GM19043 (cell line): ENCODE measurements at regions not wholly inside any gene's neighbourhood (a gene's known extent, or its start where the extent isn't known, plus 50 kb on each side); places are given as distances from the start of the nearest gene placed in this dataset.
"Not testable (repeated sequence)": the region's sequence is repeated elsewhere in the genome, so short reads cannot be mapped to it uniquely, and the experiment has no call there.

Experiments used
- ATAC-seq: cut with Tn5 transposase; IDR thresholded peaks from one replicate; pipeline ENCODE4 v1.9.1; 2021; ENCODE audit warnings: low read depth; ENCODE audit not compliant: unreplicated experiment

DNA sequence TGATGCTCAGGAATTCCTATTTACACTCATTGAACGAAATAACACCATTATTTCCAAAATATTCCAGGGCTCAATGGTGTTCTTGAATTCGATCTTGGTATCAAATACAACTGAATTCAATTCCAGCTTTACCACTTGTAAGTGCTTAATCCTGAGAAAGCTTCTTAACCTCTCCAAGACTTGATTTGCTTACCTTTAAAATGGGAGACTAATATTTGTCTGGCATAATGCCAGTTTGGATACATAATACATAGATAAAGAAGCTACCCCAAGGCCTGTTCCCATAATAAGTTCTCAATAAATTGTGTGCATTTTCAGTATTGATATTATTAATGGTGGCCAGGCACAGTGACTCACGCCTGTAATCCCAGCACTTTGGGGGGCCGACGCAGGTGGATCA is 368.9 kb upstream of the MAF start:
- ATAC-seq = no peak

- no peak for ATAC-seq
These were observed 365.7 kb upstream of the MAF start for GRCh38 chr16:79966226-79966625.

DNA sequence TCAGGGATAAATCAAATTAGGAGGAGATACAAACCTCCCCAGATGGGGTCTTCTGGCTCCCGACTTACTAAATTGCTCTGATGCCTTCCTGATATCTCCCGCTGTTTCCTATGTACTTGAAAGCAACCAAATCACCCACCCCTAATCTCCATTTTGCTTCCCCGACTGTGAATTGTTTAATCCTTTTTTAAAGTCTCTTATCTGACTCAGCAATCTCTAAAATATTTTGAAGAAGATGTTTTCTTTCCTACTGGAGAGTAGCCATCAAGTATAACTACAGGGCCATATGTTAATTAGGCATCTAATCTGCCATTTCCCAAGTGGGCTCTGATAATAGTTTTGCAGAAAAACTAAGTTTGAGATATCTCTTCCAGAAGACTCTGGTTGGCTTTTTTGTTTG is 365.2 kb upstream of the MAF start:
- ATAC-seq = no peak

GRCh38 chr16:79964104-79964503 is 363.6 kb upstream of the MAF start:
- no peak for ATAC-seq

GRCh38 chr16:79962962-79963361 is 362.4 kb upstream of the MAF start:
- no peak for ATAC-seq

- no peak for ATAC-seq
These were observed 358.7 kb upstream of the MAF start for GRCh38 chr16:79959226-79959625.

DNA sequence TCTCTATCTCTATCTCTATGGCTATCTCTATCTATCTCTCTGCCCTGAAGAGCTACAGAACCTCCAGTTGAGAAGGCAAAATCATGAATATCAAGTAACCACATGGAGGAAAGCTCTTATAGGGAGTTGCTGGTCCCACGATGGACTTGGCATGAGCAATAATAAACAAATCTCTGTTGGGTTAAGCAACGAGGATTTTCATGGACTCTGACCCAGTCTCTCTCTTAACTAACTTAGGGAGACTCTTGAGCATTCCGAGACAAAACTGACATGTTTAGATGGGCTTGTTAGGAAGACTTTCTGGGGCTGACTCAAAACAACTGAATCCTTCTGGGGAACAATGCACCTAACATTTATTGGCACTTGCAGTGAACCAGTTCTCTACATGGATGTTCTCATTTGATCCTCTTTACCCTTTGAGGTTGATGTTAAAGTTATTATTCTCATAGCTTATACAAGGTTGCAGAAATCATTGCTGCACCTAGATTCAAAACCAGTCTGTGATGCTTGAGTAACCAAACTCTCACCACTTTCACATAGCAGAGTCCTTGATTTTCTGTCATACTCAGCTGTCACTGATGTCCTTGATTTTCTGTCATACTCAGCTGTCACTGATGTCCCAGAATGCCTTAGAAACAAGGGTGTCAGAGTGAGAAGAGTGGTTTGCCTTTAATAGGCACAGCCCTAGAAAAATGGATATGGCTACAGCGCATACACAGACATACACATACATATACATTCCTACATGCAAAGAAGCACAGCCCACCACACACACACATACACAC is 354.6 kb upstream of the MAF start:
- ATAC-seq = no peak

DNA sequence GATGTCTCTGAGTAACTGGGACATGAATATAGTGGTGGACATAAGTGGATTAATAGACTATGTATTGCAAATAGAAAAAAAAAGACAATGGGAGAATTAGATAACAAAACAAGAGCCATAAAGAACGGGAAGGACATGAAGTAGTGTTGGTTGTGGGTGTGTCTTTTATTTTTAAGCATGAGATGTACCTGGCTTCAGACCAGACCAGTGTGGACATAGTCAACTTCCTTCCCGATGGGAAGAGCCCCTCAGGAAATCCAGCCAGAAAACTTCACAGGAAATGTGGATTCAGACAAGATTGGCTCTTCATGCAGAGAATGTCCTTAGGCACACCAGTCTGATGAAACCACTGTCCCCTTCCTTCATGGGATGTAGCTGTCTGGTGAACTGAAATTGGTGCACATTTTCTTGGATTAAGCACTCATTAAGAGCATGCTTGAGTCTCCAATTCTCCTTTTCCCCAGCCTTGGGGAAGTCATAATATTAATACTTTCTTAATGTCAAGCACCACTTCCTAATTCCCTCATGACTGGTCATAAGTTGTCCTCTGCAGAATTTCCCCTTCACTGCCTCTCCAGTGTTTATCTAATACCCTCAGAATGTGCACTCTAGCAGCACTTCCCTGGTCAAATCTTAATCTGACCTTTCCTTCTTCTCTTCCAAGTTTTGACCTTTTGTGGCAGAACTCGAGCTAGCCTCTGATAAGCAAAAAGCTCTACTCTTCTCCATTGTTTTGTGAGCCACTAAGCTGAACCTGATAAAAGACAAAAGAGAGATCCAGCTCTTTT is 350.6 kb upstream of the MAF start:
- no peak for ATAC-seq

- no peak for ATAC-seq
These were observed 348.9 kb upstream of the MAF start for GRCh38 chr16:79949417-79949816.

DNA sequence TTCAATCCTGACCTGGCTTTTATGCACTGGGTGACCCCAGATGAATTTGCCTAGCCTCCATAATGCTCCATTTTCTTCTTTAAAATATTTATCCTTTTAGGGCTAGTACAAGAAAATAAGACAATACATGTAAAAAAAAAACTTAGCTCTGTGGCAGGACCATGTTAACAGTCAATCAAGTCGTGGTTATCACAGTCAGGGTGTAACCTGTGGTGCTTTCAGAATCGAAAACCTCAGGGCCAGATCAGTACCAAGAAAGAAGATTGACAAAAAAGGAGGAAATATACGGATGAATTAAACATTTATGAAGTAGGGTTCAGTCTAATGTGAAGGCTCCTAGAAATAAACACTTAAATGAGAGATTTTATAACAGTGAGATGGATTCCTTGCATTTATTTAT is 347.2 kb upstream of the MAF start:
- ATAC-seq = no peak

DNA sequence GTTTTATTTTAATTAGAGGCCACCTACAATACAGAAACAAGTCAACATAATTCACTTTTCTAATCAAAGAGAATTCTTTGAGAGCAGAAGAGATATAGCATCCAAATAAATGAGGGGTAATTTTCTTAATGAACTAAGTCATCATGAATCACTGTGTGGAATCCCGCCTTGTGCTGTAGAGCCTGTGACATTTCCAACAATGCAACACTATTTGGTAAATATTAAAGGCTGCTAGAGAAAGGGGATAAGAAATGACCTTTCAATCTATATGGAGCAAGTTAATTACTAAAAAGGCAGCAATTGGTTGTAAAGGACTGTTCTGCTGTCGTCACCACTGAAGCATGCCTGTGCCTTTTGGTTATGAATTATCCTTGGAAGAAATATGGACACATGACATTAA is 345.7 kb upstream of the MAF start:
- no peak for ATAC-seq

DNA sequence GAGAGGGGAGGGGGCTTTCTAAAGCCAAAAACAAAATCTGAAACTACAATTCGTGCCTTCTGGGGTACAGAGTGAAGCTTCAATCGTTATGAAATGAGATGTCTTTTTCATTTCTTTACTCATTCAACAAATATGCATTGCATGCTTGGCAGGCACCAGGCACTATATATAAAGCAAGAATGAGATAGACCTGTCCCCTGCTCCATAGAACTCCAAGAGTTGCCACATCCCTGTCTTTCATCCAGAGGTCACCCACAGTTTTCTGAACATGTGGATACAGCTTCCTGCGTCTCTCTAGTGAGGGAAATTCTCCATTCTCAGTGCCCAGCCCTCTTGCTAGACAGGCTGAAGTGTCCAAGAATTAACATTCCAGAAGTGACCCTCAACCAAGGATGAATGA is 343.2 kb upstream of the MAF start:
- ATAC-seq = no peak

- no peak for ATAC-seq
These were observed 338.0 kb upstream of the MAF start for GRCh38 chr16:79938575-79938974.

DNA sequence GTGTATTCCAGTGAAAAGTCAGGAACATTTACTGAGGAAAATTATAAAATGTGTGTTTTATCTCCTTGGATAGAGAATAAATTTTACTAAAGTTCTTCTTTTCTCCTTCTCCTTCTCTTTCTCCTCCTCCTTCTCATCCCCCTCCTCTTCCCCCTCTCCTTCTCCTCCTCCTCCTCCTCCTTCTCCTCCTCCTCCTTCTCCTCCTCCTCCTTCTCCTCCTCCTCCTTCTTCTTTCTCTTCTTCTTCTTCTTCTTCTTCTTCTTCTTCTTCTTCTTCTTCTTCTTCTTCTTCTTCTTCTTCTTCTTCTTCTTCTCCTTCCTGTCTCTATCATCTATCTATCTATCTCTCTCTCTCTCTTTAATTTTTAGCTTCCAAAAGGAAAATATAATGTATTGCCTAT is 337.1 kb upstream of the MAF start:
- not testable (repeated sequence) for ATAC-seq

- no peak for ATAC-seq
These were observed 333.1 kb upstream of the MAF start for GRCh38 chr16:79933603-79934002.

GRCh38 chr16:79932572-79932971 is 332.0 kb upstream of the MAF start:
- no peak for ATAC-seq

DNA sequence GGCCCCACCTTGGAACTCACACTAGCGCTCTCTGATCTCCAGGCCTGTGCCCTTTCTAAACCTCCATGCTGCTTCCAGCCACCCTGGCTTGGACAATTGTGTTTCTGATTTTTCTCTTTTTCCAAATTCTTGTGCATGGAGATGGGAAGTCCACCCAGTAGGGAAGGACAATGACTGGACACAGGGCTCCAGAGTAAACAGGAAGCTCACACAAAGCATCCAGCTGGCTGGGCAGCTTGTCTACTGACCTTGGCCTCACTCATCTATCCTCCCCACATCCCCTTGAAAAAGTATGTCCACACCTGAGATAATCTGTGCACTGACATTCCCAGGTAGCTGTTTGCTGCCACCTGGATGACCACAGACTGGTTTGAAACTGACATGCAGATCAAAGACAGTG is 331.2 kb upstream of the MAF start:
- ATAC-seq = no peak

- ATAC-seq = no peak
These were observed 328.9 kb upstream of the MAF start for GRCh38 chr16:79929260-79929965.

DNA sequence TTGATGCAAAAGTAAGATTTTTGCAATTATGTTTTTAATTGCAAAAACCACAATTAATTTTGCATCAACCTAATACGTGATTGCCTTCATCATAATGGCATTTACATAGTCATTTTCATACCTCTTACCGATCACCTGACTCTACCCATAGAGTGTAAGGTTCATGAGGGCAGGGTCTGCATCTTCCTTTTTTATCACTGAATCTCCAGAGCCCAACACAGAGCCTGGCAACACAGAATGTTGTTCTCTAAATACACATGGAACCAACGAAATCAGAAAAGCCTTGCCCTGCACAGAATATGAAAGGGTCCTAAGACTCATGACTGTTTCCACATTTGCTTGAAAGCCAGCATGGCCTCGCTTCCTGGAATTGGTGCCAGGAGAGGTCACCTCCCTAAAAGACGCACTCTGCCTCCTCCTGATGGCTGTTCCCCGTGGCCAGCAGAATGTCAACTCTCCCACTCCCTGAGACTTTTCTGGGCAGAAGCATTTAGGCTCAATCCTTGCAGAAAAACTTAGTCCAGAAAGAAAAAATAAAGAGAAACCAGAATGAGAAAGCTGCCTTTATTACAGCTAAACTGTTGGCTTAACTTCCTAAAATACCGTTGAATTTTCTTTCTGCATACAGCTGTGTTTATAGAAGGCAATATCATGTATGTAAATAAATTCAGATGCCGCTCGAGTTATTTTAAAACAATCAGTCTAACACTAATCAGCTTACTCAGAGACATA is 327.8 kb upstream of the MAF start:
- ATAC-seq = no peak

DNA sequence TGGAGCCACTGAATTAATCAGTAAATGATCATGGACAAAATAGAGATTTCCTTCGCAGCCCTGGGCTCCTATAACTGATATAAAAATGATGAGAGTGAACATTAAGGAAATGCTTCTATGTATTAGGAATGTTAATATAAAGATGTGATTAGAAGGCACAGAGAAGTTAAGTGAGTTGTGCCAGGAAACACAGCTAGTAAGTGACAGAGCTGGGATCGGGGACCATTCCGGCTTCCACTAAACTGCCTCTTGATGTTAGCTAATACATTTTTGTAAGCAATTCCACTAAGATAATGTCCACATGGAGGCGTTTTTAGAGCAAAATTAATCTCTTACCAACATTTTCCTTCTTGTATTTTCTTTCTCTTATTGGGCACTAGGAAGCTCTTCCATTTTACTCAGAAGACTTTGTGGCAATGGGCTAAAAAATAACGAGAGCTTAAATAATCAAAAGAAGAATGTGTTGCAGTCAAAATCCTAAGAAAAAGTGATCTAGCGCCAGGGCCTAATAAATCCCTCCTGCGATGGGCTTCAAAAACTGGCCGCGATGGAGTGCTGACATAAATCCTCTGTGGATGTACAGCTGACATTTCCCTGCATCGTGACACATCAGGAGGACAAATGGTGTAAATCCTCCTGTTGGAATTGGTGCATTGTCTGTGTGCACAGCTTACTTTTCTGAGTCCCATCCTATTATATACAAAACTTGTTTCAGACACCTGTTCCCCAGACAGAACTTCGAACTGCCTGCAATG is 326.1 kb upstream of the MAF start:
- ATAC-seq = no peak
